ENCODE measurements at regions not wholly inside any gene's neighbourhood (a gene's known extent, or its start where the extent isn't known, plus 50 kb on each side); places are given as distances from the start of the nearest gene placed in this dataset.

DNA sequence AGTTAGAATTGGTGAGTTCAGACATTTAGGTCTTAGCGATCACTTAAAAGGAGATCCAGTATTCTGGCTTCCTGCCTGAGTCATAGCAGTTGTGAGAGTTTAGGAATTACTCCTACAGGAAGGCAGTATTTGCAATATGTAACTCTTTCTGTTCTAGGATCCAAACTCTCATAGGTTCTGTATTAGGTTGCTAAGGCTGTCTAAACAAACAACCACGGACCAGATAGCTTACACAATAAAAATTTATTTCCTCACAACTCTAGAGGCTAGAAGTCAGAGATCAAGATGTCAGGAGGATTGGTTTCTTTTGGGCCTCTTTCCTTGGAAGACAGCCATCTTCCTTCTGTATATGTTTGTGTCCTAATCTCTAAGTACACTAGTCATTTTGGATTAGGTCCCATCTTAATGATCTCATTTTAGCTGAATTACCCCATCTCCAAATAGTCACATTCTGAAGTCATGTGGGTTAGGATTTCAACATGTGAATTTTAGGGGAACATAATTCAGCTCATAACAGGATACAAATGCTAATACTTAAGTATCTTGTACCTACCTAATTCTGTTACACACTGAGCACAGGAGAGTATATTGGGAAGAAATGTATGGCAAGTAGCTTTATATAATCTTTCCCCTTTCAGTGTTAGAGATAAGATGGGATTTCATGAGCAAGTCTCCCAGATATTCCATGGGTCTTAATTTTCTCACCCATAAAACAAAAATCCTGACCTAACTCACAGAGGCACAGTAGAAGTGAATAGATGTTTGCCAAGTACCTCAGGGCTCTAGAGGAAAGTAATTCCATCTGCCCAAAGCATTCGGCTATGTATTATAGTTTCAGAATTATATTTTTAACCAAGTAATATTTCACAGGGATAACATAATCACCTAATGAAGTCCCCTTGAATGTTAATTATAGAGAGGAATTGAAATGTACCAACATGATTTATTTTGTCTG lies 144.4 kb downstream of the PTBP2 start:
- DNase-seq (ENCODE audit: low read depth), result peak; percentile 98
- POLR2A ChIA-PET, result interaction anchor here (0.5 kb wide), 1 partner anchor 1133 kb away, joined by 3 read pairs; no protein-coding TSS in a partner anchor
- H3K36me3 ChIP-seq (ENCODE audit: control insufficient read depth, insufficient read depth, low read length), result no peaks in the 10 kb centered on the region
- CTCF ChIA-PET, result no interaction called here
- no peaks in the 10 kb centered on the region for H3K27me3 ChIP-seq (ENCODE audit: control insufficient read depth, insufficient read depth, low read length)
- H3K4me3 ChIP-seq (ENCODE audit: low read depth, low read length), result no peak overlapping the region
- TF ChIP-seq, protein P1, sequence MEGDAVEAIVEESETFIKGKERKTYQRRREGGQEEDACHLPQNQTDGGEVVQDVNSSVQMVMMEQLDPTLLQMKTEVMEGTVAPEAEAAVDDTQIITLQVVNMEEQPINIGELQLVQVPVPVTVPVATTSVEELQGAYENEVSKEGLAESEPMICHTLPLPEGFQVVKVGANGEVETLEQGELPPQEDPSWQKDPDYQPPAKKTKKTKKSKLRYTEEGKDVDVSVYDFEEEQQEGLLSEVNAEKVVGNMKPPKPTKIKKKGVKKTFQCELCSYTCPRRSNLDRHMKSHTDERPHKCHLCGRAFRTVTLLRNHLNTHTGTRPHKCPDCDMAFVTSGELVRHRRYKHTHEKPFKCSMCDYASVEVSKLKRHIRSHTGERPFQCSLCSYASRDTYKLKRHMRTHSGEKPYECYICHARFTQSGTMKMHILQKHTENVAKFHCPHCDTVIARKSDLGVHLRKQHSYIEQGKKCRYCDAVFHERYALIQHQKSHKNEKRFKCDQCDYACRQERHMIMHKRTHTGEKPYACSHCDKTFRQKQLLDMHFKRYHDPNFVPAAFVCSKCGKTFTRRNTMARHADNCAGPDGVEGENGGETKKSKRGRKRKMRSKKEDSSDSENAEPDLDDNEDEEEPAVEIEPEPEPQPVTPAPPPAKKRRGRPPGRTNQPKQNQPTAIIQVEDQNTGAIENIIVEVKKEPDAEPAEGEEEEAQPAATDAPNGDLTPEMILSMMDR (IDR thresholded peaks at IDR 0.05; ENCODE audit: insufficient read depth, low read depth, low read length), result no peak

DNA sequence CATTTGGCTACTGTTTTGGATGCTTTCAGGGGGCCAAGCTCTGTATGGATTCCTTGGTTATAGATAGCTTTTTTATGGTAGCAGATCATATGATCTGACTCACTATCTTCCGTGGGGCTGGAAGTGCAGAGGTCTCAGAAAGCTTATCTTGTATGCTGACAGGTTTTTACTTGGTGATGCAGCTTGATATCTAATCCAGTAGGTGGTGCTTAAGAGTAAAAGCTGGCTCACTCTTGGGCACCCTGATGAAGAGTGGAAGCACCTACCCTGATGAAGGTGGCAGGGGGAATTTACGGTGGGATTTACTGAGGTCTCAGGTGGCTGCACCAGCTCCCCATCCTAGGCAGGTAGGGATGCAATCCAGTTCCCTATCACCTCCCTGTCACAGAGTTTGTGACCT lies 151.2 kb downstream of the PTBP2 start:
- TF ChIP-seq, protein P1 (IDR thresholded peaks at IDR 0.05; ENCODE audit: insufficient read depth, low read depth, low read length), result no peak
- DNase-seq (ENCODE audit: low read depth), result no peak
- ChIA-PET CTCF (interaction anchor here (1.5 kb wide), 1 partner anchor 10 kb away, joined by 3 read pairs; no protein-coding TSS in a partner anchor), POLR2A (no interaction called here)
- Histone ChIP-seq H3K4me3 (ENCODE audit: low read depth, low read length) (no peak overlapping the region), H3K36me3 (ENCODE audit: control insufficient read depth, insufficient read depth, low read length) (no peaks in the 10 kb centered on the region), H3K27me3 (ENCODE audit: control insufficient read depth, insufficient read depth, low read length) (no peaks in the 10 kb centered on the region)

DNA sequence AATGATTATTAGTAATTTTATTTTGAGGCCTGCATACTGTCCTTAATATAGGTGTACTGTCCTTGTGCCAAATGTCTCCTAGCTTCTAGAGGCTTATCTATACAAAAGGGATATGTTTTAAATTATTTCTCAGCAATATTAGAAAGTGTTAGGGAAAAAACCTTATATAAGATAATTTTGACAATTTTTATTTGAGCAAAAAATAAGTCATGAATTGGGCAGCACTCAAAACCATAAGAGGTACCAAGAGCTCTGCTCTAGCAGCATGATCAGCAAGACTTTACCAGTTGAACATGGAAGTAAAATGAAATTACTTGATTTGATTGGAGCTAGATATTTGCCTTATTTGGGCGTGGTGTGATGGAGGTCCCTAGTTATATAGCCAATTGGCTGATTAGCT lies 157.1 kb downstream of the PTBP2 start:
- ChIA-PET CTCF (no interaction called here), POLR2A (no interaction called here)
- H3K27me3 ChIP-seq (ENCODE audit: control insufficient read depth, insufficient read depth, low read length), result no peaks in the 10 kb centered on the region
- H3K4me3 ChIP-seq (ENCODE audit: low read depth, low read length), result no peak overlapping the region
- no peak for DNase-seq (ENCODE audit: low read depth)
- TF ChIP-seq, protein P1 (IDR thresholded peaks at IDR 0.05; ENCODE audit: insufficient read depth, low read depth, low read length), result no peak
- no peaks in the 10 kb centered on the region for H3K36me3 ChIP-seq (ENCODE audit: control insufficient read depth, insufficient read depth, low read length)

DNA sequence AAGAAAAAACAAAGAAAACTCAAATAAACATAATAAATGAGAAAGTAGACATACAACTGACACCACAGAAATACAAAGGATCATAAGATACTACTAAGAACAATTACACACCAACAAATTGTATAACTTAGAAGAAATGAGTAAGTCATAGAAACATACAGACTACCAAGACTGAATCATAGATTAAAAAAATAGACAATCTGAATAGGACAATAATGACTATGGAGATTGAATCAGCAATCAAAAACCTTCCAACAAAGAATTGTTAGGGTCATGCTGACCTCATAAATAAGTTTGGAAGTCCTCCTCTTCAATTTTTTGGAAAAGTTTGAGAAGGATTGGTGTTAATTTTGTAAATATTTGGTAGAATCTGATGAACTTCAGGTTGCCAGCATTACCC lies 159.0 kb downstream of the PTBP2 start:
- DNase-seq (ENCODE audit: low read depth), result no peak
- POLR2A ChIA-PET, result no interaction called here
- CTCF ChIA-PET, result no interaction called here

DNA sequence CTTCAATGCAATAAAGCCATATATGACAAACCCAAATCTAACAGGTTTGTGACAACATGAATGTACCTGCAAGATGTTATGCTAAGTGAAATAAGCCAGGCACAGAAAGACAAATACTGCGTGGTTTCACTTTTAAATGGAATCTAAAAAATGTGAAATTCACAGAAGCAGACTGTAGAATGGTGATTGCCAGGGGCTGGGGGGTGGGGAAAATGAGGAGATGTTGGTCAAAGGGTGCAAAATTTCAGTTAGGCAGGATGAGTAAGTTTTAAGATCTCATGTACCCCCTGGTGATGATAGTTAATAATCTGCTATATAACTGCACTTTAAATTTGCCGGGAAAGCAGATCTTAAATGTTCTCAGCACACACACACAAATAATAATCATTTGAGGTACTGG lies 160.5 kb downstream of the PTBP2 start:
- H3K36me3 ChIP-seq (ENCODE audit: control insufficient read depth, insufficient read depth, low read length), result no peaks in the 10 kb centered on the region
- ChIA-PET POLR2A (no interaction called here), CTCF (no interaction called here)
- no peak for DNase-seq (ENCODE audit: low read depth)
- TF ChIP-seq, protein P1 (IDR thresholded peaks at IDR 0.05; ENCODE audit: insufficient read depth, low read depth, low read length), result no peak
- no peak overlapping the region for H3K4me3 ChIP-seq (ENCODE audit: low read depth, low read length)
- H3K27me3 ChIP-seq (ENCODE audit: control insufficient read depth, insufficient read depth, low read length), result no peaks in the 10 kb centered on the region

More for the DNA sequence above, 159.0 kb downstream of the PTBP2 start:
- H3K4me3 ChIP-seq (ENCODE audit: low read depth, low read length), result no peak overlapping the region
- H3K27me3 ChIP-seq (ENCODE audit: control insufficient read depth, insufficient read depth, low read length), result no peaks in the 10 kb centered on the region
- H3K36me3 ChIP-seq (ENCODE audit: control insufficient read depth, insufficient read depth, low read length), result no peaks in the 10 kb centered on the region
- TF ChIP-seq, protein P1 (IDR thresholded peaks at IDR 0.05; ENCODE audit: insufficient read depth, low read depth, low read length), result no peak
